HG03354 (cell line): ENCODE measurements at regions not wholly inside any gene's neighbourhood (a gene's known extent, or its start where the extent isn't known, plus 50 kb on each side); places are given as distances from the start of the nearest gene placed in this dataset.
A peak's percentile ranks its signal among the peaks of the same experiment; 100 is the strongest.
"Not testable (repeated sequence)": the region's sequence is repeated elsewhere in the genome, so short reads cannot be mapped to it uniquely, and the experiment has no call there.

Source experiments
- ATAC-seq: cut with Tn5 transposase; IDR thresholded peaks from one replicate; pipeline ENCODE4 v1.9.1; 2021; ENCODE audit warnings: mild to moderate bottlenecking; ENCODE audit not compliant: unreplicated experiment, poor library complexity, severe bottlenecking

GRCh38 chr10:87300163-87300562, 57.4 kb upstream of the NUTM2D start:
- not testable (repeated sequence) for ATAC-seq

- ATAC-seq = peak; percentile 98
Observed at GRCh38 chr10:87301466-87302115, 56.0 kb upstream of the NUTM2D start.

GRCh38 chr10:87302132-87302531, 55.4 kb upstream of the NUTM2D start:
- ATAC-seq = not testable (repeated sequence)

- not testable (repeated sequence) for ATAC-seq
Observed at GRCh38 chr10:87303707-87304106, 53.8 kb upstream of the NUTM2D start.

GRCh38 chr10:87306681-87307080, 50.9 kb upstream of the NUTM2D start:
- ATAC-seq = not testable (repeated sequence)
